ENCODE measurements at regions not wholly inside any gene's neighbourhood (a gene's known extent, or its start where the extent isn't known, plus 50 kb on each side); places are given as distances from the start of the nearest gene placed in this dataset.

DNA sequence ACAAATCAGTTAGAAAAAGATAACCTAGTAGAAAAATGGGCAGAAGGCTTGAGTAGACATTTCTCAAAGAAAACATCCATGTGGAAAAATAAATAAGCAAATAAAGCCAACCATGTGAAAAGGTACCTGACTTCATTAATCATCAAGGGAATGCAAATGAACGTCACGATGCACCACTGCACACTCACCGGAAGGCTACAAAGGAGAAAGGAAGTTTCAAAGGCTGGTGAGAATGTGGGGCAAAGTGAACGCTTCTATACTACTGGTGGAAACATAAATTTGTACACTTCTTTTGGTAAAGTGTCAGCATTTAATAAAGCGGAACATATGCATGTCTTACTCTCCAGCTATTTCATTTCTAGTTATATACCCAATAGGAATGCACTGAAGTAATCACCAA lies 166.8 kb downstream of the CSNK2A3 start:
- TF ChIP-seq TOX (CRISPR knock-in tag; IDR thresholded peaks at IDR 0.05; ENCODE audit: borderline replicate concordance): no peak
- TF ChIP-seq SNAI2 (CRISPR knock-in tag; IDR thresholded peaks at IDR 0.05): no peak
- no peak for TF ChIP-seq ZFP30 (CRISPR knock-in tag; IDR thresholded peaks at IDR 0.05)
- TF ChIP-seq, protein P1, sequence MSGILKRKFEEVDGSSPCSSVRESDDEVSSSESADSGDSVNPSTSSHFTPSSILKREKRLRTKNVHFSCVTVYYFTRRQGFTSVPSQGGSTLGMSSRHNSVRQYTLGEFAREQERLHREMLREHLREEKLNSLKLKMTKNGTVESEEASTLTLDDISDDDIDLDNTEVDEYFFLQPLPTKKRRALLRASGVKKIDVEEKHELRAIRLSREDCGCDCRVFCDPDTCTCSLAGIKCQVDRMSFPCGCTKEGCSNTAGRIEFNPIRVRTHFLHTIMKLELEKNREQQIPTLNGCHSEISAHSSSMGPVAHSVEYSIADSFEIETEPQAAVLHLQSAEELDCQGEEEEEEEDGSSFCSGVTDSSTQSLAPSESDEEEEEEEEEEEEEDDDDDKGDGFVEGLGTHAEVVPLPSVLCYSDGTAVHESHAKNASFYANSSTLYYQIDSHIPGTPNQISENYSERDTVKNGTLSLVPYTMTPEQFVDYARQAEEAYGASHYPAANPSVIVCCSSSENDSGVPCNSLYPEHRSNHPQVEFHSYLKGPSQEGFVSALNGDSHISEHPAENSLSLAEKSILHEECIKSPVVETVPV (CRISPR knock-in tag; IDR thresholded peaks at IDR 0.05): no peak
- TF ChIP-seq, protein P2, sequence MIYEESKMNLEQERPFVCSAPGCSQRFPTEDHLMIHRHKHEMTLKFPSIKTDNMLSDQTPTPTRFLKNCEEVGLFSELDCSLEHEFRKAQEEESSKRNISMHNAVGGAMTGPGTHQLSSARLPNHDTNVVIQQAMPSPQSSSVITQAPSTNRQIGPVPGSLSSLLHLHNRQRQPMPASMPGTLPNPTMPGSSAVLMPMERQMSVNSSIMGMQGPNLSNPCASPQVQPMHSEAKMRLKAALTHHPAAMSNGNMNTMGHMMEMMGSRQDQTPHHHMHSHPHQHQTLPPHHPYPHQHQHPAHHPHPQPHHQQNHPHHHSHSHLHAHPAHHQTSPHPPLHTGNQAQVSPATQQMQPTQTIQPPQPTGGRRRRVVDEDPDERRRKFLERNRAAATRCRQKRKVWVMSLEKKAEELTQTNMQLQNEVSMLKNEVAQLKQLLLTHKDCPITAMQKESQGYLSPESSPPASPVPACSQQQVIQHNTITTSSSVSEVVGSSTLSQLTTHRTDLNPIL (CRISPR knock-in tag; IDR thresholded peaks at IDR 0.05; ENCODE audit: low read depth): no peak
- TF ChIP-seq, protein P3, sequence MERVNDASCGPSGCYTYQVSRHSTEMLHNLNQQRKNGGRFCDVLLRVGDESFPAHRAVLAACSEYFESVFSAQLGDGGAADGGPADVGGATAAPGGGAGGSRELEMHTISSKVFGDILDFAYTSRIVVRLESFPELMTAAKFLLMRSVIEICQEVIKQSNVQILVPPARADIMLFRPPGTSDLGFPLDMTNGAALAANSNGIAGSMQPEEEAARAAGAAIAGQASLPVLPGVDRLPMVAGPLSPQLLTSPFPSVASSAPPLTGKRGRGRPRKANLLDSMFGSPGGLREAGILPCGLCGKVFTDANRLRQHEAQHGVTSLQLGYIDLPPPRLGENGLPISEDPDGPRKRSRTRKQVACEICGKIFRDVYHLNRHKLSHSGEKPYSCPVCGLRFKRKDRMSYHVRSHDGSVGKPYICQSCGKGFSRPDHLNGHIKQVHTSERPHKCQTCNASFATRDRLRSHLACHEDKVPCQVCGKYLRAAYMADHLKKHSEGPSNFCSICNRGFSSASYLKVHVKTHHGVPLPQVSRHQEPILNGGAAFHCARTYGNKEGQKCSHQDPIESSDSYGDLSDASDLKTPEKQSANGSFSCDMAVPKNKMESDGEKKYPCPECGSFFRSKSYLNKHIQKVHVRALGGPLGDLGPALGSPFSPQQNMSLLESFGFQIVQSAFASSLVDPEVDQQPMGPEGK (CRISPR knock-in tag; IDR thresholded peaks at IDR 0.05; ENCODE audit: borderline replicate concordance): no peak
- no peak for TF ChIP-seq ZFP3 (CRISPR knock-in tag; IDR thresholded peaks at IDR 0.05)
- no peak for TF ChIP-seq GLIS3 (CRISPR knock-in tag; IDR thresholded peaks at IDR 0.05)
- TF ChIP-seq RARB (CRISPR knock-in tag; IDR thresholded peaks at IDR 0.05): no peak
- TF ChIP-seq, protein P4, sequence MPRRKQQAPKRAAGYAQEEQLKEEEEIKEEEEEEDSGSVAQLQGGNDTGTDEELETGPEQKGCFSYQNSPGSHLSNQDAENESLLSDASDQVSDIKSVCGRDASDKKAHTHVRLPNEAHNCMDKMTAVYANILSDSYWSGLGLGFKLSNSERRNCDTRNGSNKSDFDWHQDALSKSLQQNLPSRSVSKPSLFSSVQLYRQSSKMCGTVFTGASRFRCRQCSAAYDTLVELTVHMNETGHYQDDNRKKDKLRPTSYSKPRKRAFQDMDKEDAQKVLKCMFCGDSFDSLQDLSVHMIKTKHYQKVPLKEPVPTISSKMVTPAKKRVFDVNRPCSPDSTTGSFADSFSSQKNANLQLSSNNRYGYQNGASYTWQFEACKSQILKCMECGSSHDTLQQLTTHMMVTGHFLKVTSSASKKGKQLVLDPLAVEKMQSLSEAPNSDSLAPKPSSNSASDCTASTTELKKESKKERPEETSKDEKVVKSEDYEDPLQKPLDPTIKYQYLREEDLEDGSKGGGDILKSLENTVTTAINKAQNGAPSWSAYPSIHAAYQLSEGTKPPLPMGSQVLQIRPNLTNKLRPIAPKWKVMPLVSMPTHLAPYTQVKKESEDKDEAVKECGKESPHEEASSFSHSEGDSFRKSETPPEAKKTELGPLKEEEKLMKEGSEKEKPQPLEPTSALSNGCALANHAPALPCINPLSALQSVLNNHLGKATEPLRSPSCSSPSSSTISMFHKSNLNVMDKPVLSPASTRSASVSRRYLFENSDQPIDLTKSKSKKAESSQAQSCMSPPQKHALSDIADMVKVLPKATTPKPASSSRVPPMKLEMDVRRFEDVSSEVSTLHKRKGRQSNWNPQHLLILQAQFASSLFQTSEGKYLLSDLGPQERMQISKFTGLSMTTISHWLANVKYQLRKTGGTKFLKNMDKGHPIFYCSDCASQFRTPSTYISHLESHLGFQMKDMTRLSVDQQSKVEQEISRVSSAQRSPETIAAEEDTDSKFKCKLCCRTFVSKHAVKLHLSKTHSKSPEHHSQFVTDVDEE (CRISPR knock-in tag; IDR thresholded peaks at IDR 0.05): no peak
- TF ChIP-seq ZNF565 (CRISPR knock-in tag; conservative IDR thresholded peaks at IDR 0.05; ENCODE audit: low read depth): no peak
- no peak for TF ChIP-seq ZC3H10 (CRISPR knock-in tag; IDR thresholded peaks at IDR 0.05)

Data from SK-N-SH treated with all-trans-retinoic acid at 6 μM for 48 hours (cell line).